ENCODE measurements at regions not wholly inside any gene's neighbourhood (a gene's known extent, or its start where the extent isn't known, plus 50 kb on each side); places are given as distances from the start of the nearest gene placed in this dataset.

- intact Hi-C loops (cut with micrococcal nuclease): no loop called here
These were observed 333.6 kb upstream of the TRPC7 start for GRCh38 chr5:136698970-136699369.

- intact Hi-C loops (cut with micrococcal nuclease): no loop called here
These were observed 328.9 kb upstream of the TRPC7 start for GRCh38 chr5:136694258-136694657.

- intact Hi-C loops (cut with micrococcal nuclease): no loop called here
These were observed 324.2 kb upstream of the TRPC7 start for GRCh38 chr5:136689552-136689951.

GRCh38 chr5:136686192-136686872, 321.0 kb upstream of the TRPC7 start:
- intact Hi-C loops (cut with micrococcal nuclease): no loop called here

- intact Hi-C loops (cut with micrococcal nuclease): no loop called here
These were observed 317.6 kb upstream of the TRPC7 start for GRCh38 chr5:136682986-136683385.

- intact Hi-C loops (cut with micrococcal nuclease): no loop called here
These were observed 313.9 kb upstream of the TRPC7 start for GRCh38 chr5:136679233-136679632.

- intact Hi-C loops (cut with micrococcal nuclease): no loop called here
These were observed 311.9 kb upstream of the TRPC7 start for GRCh38 chr5:136677217-136677616.

GRCh38 chr5:136676685-136677084, 311.3 kb upstream of the TRPC7 start:
- intact Hi-C loops (cut with micrococcal nuclease): no loop called here

GRCh38 chr5:136675769-136676168, 310.4 kb upstream of the TRPC7 start:
- intact Hi-C loops (cut with micrococcal nuclease): no loop called here

- intact Hi-C loops (cut with micrococcal nuclease): no loop called here
These were observed 308.8 kb upstream of the TRPC7 start for GRCh38 chr5:136674178-136674577.

GRCh38 chr5:136667789-136668188, 302.4 kb upstream of the TRPC7 start:
- intact Hi-C loops (cut with micrococcal nuclease): no loop called here

GRCh38 chr5:136666970-136667620, 301.8 kb upstream of the TRPC7 start:
- intact Hi-C loops (cut with micrococcal nuclease): no loop called here

GRCh38 chr5:136665331-136665730, 300.0 kb upstream of the TRPC7 start:
- intact Hi-C loops (cut with micrococcal nuclease): no loop called here

GRCh38 chr5:136661026-136661425, 295.7 kb upstream of the TRPC7 start:
- intact Hi-C loops (cut with micrococcal nuclease): no loop called here

- intact Hi-C loops (cut with micrococcal nuclease): no loop called here
These were observed 291.5 kb upstream of the TRPC7 start for GRCh38 chr5:136656811-136657210.

- intact Hi-C loops (cut with micrococcal nuclease): no loop called here
These were observed 290.1 kb upstream of the TRPC7 start for GRCh38 chr5:136655468-136655867.

GRCh38 chr5:136646915-136647314, 281.6 kb upstream of the TRPC7 start:
- intact Hi-C loops (cut with micrococcal nuclease): no loop called here

GRCh38 chr5:136642976-136643375, 277.6 kb upstream of the TRPC7 start:
- intact Hi-C loops (cut with micrococcal nuclease): no loop called here

- intact Hi-C loops (cut with micrococcal nuclease): no loop called here
These were observed 274.3 kb upstream of the TRPC7 start for GRCh38 chr5:136639616-136640015.

GRCh38 chr5:136638084-136638483, 272.7 kb upstream of the TRPC7 start:
- intact Hi-C loops (cut with micrococcal nuclease): no loop called here

- intact Hi-C loops (cut with micrococcal nuclease): no loop called here
These were observed 270.7 kb upstream of the TRPC7 start for GRCh38 chr5:136636001-136636400.

GRCh38 chr5:136631186-136631585, 265.8 kb upstream of the TRPC7 start:
- intact Hi-C loops (cut with micrococcal nuclease): no loop called here

- intact Hi-C loops (cut with micrococcal nuclease): no loop called here
These were observed 263.9 kb upstream of the TRPC7 start for GRCh38 chr5:136629125-136629792.

All from T-helper 2 cell treated with Interferon-gamma antibody and Interleukin-4, amounts not matched to agents 100 ng/mL and 5 ng/mL, for 36 hours (primary cell).